ENCODE measurements at regions not wholly inside any gene's neighbourhood (a gene's known extent, or its start where the extent isn't known, plus 50 kb on each side); places are given as distances from the start of the nearest gene placed in this dataset.

DNA sequence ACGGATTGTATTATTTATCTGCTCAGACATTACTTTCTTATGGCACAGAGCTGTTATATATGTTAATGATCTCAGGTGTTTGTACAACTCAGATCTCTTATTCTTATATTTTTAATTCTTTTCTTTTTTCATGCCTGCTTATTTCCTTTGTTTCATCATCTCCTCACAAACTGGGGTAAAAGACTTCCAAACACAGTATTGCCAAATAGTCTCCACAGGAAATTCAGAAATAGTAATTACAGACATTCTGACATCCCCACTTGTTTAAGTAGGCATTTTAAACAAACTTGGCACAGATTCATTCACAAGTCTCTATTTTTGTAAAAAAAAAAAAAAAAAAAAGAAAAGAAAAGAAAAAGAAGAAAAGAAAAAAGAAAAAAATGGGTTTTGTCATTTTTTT lies 129.7 kb upstream of the USP38 start:
- Histone ChIP-seq H3K27me3 (no peaks in the 10 kb centered on the region), H3K4me1 (no peaks in the 10 kb centered on the region), H3K4me3 (no peak overlapping the region), H3K36me3 (no peaks in the 10 kb centered on the region), H3K27ac (no peak overlapping the region), H3K9me3 (no peaks in the 10 kb centered on the region)
- intact Hi-C loops (cut with DNase I; ENCODE audit: low total_unique reads), result no loop called here
- TF ChIP-seq CTCF (IDR thresholded peaks at IDR 0.05 in 4 of 5, conservative IDR thresholded peaks at IDR 0.05 in 1 of 5) (no peak), POLR2A (IDR thresholded peaks at IDR 0.05) (no peak)
- DNase-seq (no peak), ATAC-seq (no peak)
- in situ Hi-C loops (cut with MboI; ENCODE audit: low sequenced_read_pairs in 4 of 4), result no loop called here

DNA sequence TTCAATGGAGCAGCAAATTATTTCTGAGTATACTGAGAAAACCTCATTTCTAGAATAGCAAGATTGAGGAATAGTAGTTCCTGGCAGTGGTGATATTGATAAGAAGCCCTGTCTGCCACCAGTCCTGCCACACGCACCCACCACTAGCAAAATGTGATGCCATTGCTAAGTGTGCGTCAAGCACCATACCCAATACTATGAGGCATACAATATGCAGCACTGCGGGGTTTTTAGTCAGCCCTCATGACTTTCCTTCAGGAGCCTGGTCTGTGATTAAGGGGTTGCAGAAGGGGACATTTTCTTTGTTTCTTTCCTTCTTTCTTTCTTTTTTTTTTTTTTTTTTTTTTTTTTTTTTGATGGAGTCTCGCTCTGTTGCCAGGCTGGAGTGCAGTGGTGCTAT lies 128.7 kb upstream of the USP38 start:
- intact Hi-C loops (cut with DNase I; ENCODE audit: low total_unique reads), result no loop called here
- Histone ChIP-seq H3K36me3 (no peaks in the 10 kb centered on the region), H3K27me3 (no peaks in the 10 kb centered on the region), H3K27ac (no peak overlapping the region), H3K4me3 (no peak overlapping the region), H3K9me3 (no peaks in the 10 kb centered on the region), H3K4me1 (no peaks in the 10 kb centered on the region)
- TF ChIP-seq POLR2A (IDR thresholded peaks at IDR 0.05), result no peak
- in situ Hi-C loops (cut with MboI; ENCODE audit: low sequenced_read_pairs in 4 of 4), result no loop called here
- DNase-seq, result no peak
- no peak for ATAC-seq

GRCh38 chr4:143071351-143071750 lies 113.4 kb upstream of the USP38 start:
- Histone ChIP-seq H3K4me3 (no peak overlapping the region), H3K4me1 (no peaks in the 10 kb centered on the region), H3K9me3 (no peaks in the 10 kb centered on the region), H3K27ac (no peak overlapping the region), H3K27me3 (no peaks in the 10 kb centered on the region), H3K36me3 (no peaks in the 10 kb centered on the region)
- no peak for ATAC-seq
- no peak for TF ChIP-seq CTCF (IDR thresholded peaks at IDR 0.05 in 4 of 5, conservative IDR thresholded peaks at IDR 0.05 in 1 of 5)
- in situ Hi-C loops (cut with MboI; ENCODE audit: low sequenced_read_pairs in 4 of 4) (no loop called here), intact Hi-C loops (cut with DNase I; ENCODE audit: low total_unique reads) (no loop called here)
- no peak for DNase-seq

DNA sequence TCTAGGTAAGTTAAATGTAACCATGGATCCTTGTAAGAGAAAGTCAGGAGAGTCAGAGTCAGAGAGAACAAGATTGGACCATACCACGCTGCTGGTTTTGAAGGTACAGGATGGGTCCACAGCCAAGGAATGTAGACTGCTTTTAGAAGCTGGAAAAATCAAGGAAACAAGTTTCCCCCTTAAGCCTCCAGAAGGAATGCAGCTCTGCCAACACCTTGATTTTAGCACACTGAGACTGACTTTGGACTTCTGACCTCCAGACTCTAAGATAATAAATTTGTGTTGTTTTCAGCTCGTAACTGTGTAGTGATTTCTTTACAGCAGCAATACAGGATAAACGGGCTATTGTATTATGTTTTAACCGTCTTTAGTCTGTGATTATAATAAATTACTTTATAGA lies 108.0 kb upstream of the USP38 start:
- H3K9me3 ChIP-seq, result no peaks in the 10 kb centered on the region
- TF ChIP-seq CTCF (IDR thresholded peaks at IDR 0.05 in 4 of 5, conservative IDR thresholded peaks at IDR 0.05 in 1 of 5), result no peak
- TF ChIP-seq POLR2A (IDR thresholded peaks at IDR 0.05), result no peak
- no peak for ATAC-seq
- no peaks in the 10 kb centered on the region for H3K36me3 ChIP-seq
- intact Hi-C loops (cut with DNase I; ENCODE audit: low total_unique reads), result no loop called here
- no peak overlapping the region for H3K27ac ChIP-seq
- in situ Hi-C loops (cut with MboI; ENCODE audit: low sequenced_read_pairs in 4 of 4), result no loop called here
- no peak for DNase-seq
- no peaks in the 10 kb centered on the region for H3K4me1 ChIP-seq
- no peaks in the 10 kb centered on the region for H3K27me3 ChIP-seq
- no peak overlapping the region for H3K4me3 ChIP-seq

DNA sequence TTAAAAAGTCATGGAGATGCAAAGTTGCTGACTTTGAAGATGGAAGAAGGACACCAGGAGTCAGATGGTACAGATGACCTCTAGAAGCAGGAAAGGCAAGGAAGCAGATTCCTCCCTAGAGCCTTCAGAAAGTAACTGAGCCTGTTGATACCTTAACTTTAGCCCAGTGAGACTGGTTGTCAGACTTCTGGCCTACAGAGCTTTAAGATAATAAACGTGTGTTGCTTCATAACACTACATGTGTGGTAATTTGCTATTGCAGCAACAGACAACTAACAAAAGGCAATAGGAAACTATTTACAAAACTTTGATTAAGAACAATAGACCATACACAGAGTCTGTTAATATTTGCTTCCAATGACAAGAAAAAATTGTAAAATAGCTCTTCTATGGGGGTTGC lies 102.0 kb upstream of the USP38 start:
- H3K4me3 ChIP-seq, result no peak overlapping the region
- H3K4me1 ChIP-seq, result no peaks in the 10 kb centered on the region
- in situ Hi-C loops (cut with MboI; ENCODE audit: low sequenced_read_pairs in 4 of 4), result no loop called here
- intact Hi-C loops (cut with DNase I; ENCODE audit: low total_unique reads), result no loop called here
- H3K36me3 ChIP-seq, result no peaks in the 10 kb centered on the region
- H3K9me3 ChIP-seq, result no peaks in the 10 kb centered on the region
- TF ChIP-seq POLR2A (IDR thresholded peaks at IDR 0.05) (no peak), CTCF (IDR thresholded peaks at IDR 0.05 in 4 of 5, conservative IDR thresholded peaks at IDR 0.05 in 1 of 5) (no peak)
- DNase-seq, result no peak
- H3K27ac ChIP-seq, result no peak overlapping the region
- ATAC-seq, result no peak
- no peaks in the 10 kb centered on the region for H3K27me3 ChIP-seq

Measured in gastrocnemius medialis (tissue), 4 donors.